GM18498 (cell line): ENCODE measurements at regions not wholly inside any gene's neighbourhood (a gene's known extent, or its start where the extent isn't known, plus 50 kb on each side); places are given as distances from the start of the nearest gene placed in this dataset.

Experiments
- ATAC-seq: cut with Tn5 transposase; IDR thresholded peaks from one replicate; pipeline ENCODE4 v1.9.1; 2021; ENCODE audit warnings: mild to moderate bottlenecking, moderate library complexity; ENCODE audit not compliant: unreplicated experiment

DNA sequence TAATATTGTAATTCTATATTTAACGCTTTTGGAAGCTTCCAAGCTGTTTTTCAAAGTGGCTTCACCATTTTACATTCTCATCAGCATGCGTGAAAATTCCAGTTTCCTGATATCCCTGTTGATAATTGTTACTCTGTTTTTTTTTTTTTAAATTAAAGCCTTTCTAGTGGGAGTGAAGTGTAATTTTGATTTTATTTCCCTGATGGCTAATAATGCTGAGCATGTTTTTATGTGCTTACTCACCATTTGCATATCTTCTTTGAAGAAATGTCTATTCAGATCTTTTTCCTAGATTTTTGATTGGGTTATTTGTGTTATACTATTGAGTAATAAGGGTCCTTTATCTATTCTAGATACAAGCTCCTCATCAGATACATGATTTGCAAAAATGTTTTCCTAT lies 382.8 kb upstream of the HS6ST1 start:
- no peak for ATAC-seq

DNA sequence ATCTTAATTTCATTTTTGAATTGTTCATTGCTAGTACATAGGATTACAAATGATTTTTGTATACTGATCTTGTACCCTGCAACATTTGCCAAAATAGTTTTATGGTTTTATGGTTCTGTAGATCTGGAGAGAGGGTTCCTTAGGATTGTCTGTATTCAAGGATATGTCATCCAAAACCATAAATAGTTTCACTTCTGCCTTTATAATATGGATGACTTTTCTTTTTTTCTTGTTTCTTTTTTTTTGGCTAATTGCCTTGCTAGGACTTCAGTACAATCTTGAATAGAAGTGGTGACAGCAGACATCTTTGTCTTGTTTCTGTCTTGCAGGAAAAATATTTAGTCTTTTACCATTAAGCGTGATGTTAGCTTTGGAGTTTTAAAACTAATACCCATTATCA lies 383.9 kb upstream of the HS6ST1 start:
- no peak for ATAC-seq

DNA sequence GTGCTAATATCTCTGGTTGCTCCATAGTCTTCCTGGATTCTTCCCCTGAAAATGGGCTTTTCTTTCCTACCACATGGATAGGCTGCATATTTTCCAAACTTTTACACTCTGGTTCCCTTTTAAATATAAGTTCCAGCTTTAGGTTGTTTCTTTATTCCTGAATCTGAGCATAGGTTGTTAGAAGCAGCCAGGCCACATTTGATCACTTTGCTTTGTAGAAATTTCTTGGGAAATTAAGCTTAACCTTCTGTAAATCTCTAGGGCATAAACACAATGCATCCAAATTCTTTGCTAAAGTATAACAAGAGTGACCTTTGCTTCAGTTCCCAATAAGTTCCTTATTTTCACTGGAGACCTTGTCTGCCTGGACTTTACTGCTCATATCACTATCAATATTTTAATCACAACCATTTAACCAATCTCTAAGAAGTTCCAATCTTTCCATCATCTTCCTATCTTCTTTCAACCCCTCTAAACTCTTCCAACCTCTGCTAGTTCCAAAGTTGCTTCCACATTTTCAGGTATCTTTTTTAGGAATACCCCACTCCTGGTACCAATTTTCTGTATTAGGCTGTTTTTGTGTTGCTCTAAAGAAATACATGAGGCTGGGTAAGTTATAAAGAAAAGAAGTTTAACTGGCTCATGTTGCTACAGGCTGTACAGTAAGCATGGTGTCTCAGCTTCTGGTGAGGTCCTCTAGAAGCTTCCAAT lies 389.6 kb upstream of the HS6ST1 start:
- ATAC-seq = no peak

DNA sequence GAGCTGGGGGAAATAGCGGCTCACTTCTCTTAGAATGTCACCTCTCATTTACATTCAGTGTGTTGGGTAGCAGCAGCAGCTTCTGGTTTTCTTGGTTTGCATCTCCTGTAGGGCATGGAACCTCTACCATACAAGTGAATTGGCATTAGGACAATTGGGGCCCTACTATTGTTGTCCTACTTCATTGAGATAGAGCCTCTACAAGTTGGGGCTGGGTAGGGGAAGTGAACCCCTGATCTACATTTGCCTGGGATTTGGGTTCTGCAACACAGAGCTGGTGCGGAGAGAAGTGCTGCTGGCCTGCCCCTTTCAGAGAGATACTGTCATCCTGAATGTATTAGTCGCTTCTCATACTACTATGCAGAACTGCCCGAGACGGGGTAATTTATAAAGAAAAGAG lies 391.6 kb upstream of the HS6ST1 start:
- no peak for ATAC-seq

- ATAC-seq = no peak
These were observed 392.1 kb upstream of the HS6ST1 start for GRCh38 chr2:128710729-128711128.

- no peak for ATAC-seq
These were observed 395.6 kb upstream of the HS6ST1 start for GRCh38 chr2:128714285-128714684.

GRCh38 chr2:128714851-128715312 lies 396.2 kb upstream of the HS6ST1 start:
- no peak for ATAC-seq

- no peak for ATAC-seq
These were observed 396.7 kb upstream of the HS6ST1 start for GRCh38 chr2:128715360-128715759.

DNA sequence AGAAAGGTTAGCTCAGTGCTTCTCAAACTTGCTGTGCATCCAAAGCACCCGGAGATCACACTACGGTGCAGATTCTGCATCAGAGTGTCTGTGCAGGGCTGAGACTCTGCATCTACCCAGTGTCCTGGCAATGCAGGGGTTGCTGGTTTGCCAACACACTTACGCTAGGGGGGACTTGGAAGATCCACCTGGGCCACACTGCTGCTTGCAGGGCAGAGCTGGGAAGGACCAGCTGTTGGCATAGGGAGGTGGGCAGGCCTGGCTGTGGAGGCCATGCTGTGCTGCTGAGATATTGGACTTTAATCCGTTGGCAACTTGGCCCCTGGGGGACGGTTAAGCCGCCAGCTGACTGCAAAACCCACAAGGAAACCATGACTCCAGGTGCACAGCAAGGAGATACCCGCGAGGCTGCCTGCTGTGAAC lies 397.6 kb upstream of the HS6ST1 start:
- no peak for ATAC-seq

- ATAC-seq = no peak
These were observed 399.4 kb upstream of the HS6ST1 start for GRCh38 chr2:128717758-128718710.

DNA sequence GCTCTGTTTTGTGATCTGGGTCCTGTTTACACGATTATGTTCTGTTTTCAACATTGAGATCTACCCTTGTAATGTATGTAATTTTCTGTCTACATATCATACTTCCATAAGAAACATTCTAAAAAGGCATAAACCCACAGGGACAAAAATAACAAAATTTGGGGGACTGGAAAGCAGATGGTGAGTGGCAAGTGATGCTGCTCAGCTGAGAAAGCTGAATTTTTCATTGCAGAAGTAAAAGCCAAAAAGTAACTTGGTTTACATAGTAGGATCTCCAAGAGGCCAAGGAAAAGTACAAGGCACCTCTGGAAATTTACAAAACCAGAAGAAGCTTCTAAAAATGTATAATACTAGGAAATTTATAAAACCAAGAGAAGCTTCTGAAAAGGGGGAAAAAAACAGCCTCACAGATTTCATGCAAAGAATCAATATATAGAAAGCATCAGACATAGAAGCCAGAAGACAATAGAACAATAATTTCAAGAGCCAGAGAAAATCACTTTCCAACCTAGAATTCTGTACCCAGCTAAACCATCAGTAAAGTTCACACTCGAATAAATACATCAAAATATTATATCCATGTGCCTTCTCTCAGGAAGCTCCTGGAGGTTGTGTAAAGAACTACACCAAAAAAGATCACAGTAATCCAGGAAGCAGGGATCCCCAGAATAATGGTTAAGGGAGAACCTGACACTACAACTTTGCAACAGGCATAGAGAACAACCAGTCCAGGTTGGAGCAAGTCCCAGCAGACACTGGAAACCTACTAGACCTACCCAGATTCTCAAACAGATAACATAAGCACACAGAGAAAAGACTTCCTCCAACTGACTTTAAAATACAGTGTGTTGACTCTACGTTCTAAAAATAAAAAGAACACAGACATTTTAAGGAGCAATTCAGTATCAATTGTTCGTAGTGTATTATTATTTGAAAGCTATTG lies 401.7 kb upstream of the HS6ST1 start:
- no peak for ATAC-seq

GRCh38 chr2:128721096-128721495 lies 402.4 kb upstream of the HS6ST1 start:
- ATAC-seq = no peak

DNA sequence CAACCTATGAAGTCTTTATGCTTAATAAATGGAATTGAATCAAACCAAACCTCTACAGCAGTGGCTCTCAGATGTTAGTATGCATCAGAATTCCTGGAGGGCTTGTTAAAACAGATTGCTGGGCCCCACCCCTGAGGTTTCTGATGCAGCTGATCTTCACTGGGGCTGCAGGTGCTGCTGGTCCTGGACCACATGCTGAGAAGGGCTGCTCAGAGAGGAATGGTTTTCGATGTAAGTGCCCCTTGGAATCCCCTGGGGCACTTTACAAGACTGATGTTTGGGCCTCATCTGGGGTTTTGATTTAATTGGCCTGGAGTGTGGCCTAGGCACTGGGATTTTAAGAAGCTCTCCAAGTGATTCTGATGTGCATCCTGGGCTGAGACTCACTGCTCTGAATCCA lies 403.8 kb upstream of the HS6ST1 start:
- no peak for ATAC-seq

DNA sequence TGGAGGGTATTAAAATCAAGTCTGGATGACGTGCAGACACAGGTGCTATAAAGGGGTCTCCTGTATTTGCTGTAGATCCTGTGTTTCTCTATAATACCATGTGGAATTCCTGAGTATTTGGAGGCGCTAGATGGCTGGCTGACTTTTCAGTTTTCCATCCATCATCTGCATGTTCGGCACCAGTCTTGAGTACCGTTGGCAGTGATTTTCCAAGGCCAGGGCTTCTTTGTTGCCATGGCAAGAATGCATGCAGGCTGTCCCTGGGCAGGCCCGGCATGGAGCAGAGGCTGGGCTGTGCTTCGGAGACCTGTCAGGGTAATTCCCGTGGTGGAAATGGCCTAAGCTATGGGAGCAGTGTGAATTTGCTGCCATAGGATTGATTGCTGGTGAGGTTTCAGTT lies 405.9 kb upstream of the HS6ST1 start:
- ATAC-seq = no peak

- no peak for ATAC-seq
These were observed 406.3 kb upstream of the HS6ST1 start for GRCh38 chr2:128724972-128725371.

DNA sequence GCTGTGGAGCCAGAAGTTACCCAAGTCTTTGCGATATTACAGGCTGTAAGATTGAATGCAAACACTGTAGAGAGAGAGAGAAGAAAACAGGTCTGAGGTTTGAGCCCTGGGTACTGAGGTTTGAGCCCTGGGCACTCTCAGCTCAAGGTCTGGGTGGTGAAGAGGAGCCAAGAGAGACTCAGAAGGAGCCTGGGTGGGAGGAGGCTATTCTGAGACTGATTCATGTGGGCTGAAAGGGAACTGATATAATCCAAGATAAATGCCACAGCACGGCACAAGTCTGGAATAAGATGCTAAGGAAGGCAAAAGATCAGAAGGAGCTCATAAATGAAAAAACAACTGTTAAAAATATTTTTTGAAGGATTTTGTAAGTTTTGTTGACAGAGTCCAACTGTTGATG lies 407.6 kb upstream of the HS6ST1 start:
- ATAC-seq = no peak

GRCh38 chr2:128726911-128727310 lies 408.2 kb upstream of the HS6ST1 start:
- ATAC-seq = peak; percentile 51

GRCh38 chr2:128727404-128727803 lies 408.7 kb upstream of the HS6ST1 start:
- ATAC-seq = peak; percentile 80

DNA sequence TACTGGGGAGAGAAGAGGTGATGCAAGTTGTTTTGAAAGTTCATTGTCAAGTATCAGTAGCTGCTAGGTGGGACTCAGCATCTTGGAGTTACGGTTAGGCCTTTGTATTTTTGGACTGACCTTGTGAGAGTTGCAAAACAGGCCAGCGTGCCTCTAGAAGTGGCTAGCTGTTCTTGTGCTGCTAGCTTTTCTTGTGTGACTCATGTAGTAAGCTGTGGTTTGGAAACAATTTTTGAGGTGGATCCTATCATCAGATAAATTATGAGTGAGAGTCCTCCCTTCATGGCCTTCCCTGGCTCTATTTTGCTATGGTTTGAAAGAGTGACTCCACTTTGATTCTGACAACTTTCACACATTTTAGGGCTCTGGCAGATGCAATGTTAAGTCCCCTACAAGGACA lies 409.2 kb upstream of the HS6ST1 start:
- no peak for ATAC-seq

DNA sequence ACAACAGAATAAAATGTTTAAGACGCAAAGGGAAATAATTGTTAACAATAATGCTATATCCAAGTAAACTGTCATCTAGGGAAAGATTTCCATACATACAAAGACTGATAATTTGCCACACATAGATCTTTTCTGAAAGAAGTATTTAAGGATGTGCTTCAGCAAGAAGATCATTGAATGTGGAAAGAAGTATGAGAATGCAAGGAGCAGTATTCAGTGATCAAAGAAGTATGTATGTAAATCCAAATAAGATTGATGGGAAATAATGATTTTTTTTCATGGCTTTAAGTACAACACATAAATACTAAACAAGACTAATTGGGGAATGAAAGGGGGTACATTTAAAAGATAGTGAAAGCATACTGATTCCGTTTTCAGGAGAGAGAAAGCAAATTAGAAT lies 410.4 kb upstream of the HS6ST1 start:
- no peak for ATAC-seq
